ENCODE measurements at regions not wholly inside any gene's neighbourhood (a gene's known extent, or its start where the extent isn't known, plus 50 kb on each side); places are given as distances from the start of the nearest gene placed in this dataset.
"Not testable (repeated sequence)": the region's sequence is repeated elsewhere in the genome, so short reads cannot be mapped to it uniquely, and the experiment has no call there.

- not testable (repeated sequence) for DNase-seq
Measured at GRCh38 chr7:17440025-17440784, 141.8 kb downstream of the AHR start.

- DNase-seq: no peak
Measured at GRCh38 chr7:17440831-17441230, 142.4 kb downstream of the AHR start.

DNA sequence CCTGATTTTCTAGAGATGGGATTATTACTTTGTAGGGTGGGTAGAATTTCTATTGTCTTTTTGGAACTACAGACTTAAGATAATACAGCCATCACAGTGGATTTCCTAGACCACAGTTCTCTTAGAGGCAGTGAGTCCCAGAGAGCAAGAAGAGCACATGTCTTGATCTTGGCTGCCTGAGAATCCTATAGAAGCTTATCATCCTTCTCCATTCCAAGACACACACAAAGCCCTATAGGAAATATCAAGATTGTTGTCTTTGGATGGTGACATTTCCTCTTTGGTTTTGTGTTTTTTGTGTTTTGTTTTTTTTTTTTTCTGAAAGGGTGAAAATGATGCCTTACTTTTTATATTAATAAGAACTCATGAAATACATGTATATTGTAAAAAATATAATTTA is 143.1 kb downstream of the AHR start:
- no peak for DNase-seq

GRCh38 chr7:17444151-17444550 is 145.7 kb downstream of the AHR start:
- DNase-seq: no peak

DNA sequence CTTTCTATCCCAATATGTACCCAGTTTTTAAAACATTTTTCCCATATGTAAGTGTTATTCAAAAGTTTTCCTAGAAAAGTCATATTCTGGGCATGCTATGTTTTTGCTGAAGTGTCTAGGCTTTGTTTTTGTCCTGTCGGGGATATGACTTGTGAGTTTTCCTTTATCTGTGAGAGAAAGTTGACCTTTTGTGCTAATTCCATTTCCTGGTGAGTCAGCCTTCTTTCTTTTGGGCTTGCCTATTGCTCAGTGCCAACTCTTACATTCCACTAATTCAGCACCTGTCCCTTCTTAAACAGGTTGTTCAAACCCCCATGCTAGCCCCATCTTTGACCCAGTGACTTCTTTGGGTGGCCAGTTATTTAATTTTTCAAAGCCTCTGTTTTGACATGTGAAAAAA is 146.2 kb downstream of the AHR start:
- no peak for DNase-seq

DNA sequence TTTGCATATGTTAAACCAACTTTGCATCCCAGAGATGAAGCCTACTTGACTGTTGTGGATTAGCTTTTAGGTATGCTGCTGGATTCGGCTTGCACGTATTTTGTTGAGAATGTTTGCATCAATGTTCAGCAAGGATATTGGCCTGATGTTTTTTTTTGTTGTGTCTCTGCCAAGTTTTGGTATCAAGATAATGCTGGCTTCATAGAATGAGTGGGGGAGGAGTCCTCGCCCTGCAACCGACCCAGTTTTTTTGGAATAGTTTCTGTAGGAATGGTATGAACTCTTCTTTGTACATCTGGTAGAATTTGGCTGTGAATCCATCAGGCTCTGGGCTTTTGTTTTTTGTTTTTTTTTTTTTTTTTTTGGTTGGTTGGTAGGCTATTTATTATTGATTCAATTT is 147.9 kb downstream of the AHR start:
- DNase-seq: no peak

DNA sequence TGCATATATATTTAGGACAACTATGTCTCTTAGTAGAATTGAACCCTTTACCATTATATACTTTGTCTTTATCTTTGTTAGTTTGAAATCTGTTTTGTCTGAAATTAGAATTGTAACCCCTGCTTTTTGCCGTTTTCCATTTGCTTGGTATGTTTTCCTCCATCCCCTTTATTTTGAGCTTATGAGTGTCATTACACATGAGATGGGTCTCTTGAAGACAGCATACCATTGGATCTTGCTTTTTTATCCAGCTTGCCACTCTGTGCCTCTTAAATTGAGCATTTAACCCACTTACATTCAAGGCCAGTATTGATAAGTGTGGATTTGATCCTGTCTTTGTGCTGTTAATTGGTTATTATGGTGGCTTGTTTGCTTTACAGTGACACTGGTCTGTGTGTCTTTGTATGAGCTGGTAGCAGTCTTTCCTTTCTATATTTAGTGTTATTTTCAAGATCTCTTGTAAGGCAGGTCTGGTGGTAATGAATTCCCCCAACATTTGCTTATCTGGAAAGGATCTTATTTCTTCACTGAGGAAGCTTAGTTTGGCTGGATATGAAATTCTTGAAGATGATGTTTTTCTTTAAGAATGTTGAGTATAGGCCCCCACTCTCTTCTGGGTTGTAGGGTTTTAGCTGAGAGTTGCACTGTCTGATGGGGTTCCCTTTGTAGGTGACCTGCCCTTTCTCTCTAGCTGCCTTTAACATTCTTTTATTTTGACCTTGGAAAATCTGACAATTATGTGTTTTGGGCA is 149.5 kb downstream of the AHR start:
- DNase-seq: no peak

- no peak for DNase-seq
Measured at GRCh38 chr7:17448479-17449423, 150.3 kb downstream of the AHR start.

DNA sequence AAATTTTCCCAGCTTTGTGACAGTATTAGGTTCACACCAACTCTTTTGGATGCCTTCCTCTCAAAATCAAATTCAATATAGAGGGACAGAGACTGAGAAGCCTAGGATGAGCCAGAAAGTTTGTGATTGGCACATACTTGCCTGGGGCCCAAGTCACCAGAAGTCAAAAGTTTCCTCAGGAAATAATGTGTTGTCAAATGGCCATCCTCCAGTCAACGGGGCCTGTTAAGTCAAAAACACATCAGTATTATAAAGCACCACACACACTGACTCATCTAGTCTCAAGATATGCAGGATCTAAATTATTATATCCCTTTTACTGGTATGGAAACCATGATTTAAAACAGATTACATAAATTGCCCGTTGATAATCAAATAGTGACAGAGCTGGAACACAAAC is 158.1 kb downstream of the AHR start:
- DNase-seq: no peak

- DNase-seq: no peak
Measured at GRCh38 chr7:17460001-17460400, 161.5 kb downstream of the AHR start.

DNA sequence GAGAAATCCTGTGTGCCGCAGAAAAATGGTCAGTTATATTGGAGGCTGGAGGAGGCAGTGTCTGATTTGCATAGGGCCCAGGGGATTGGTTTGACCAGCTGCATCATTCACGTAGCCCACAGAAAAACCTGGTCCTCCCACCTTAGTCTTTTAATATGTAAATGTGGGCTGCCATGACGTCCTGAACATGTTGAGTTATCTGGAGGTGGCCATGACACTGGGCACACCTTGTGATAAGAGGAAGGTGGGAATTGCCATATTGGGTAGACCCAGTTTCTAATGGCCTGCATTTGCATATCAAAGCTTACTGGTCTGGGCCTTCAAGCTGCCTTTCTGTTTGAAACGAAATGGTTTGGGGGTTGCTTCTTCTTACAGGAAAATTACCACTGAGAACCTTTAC is 162.2 kb downstream of the AHR start:
- no peak for DNase-seq

- DNase-seq: no peak
Measured at GRCh38 chr7:17462131-17462631, 163.7 kb downstream of the AHR start.

DNA sequence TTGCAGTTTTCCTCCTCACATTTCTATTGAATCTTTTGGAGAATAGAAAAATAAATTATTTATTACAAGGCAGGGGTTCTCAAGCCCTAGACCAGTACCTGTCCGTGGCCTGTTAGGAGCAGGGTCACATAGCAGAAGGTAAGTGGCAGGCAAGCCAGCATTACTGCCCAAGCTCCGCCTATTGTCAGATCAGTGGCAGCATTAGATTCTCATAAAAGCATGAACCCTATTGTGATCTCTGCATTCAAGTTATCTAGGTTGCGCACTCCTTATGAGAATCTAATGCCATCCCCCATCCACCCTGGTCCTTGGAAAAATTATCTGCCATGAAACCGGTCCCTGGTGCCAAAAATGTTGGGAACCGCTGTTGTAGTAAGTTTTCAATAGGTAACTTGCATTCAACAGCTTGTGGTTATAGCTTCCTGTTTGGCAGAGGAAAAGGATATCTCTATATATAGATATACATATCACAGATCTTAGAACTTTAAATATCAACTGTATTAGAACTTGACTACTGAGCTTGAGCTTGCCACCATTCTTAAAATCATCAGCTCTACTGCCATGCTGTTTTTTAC is 165.1 kb downstream of the AHR start:
- DNase-seq: no peak

DNA sequence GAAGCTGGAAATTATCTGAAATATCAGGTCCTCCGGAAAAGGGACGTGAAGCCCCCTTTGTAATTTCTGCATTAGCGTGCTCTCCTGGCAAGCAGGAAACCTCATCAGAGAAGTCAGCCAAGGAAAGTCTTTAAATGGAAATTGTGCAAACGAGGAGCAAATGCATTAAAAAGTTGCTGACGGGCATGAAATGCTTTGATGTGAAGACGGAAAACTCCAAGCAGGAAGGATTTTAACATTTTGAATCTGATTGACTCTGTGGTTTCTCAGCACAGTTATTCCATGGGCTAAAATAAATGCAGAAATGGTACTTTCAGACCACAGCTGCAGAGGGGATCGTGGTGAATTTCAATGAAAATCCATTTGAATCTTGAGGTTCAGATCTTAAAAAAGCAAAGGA is 167.8 kb downstream of the AHR start:
- no peak for DNase-seq

GRCh38 chr7:17467386-17467945 is 169.0 kb downstream of the AHR start:
- DNase-seq: no peak

GRCh38 chr7:17471325-17471724 is 172.9 kb downstream of the AHR start:
- DNase-seq: no peak

DNA sequence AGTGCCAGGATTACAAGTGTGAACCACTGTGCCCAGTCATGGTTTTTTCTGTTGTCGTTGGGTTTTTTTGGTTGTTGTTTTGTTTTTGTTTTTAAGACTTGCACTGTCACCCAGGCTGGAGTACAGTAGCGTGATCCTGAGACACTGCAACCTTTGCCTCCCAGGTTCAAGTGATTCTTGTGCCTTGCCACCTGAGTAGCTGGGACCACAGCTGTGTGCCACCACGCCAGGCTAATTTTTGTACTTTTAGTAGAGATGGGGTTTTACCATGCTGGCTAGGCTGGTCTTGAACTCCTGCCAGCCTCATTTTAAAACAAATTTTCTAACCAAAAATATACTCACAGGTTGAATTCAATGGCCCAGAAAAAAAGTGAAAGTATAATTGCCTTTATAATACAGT is 174.1 kb downstream of the AHR start:
- DNase-seq: no peak

GRCh38 chr7:17472939-17473338 is 174.5 kb downstream of the AHR start:
- no peak for DNase-seq

DNA sequence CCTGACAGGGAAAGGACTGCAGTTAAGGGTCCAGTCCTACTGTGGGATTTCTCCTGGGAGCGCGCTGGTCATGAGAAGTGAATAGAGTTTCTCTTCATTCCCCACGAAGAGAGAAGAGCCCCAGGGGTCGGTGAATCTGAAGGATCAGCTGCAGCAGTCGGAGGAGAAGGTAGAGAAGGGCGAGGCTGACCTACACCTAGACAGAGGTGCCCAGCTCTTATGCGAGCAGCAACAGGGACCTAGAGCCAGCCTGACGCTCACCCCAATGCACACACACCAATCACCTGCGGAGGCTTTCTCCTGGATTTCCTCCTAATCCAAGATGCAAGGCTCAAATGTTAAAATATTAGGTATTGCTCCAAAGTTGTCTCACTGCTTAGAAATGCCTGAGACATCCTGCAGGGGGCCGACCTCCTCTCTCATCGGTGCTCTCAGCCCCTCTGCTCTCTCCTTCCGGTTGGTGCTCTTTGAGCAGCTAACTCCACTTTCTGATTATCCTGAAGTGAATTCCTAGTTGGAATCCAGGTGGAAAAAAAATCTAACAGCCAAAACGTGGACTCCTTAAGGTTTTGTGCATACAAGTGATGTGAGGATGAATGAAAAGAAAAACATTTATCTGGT is 176.4 kb downstream of the AHR start:
- no peak for DNase-seq

DNA sequence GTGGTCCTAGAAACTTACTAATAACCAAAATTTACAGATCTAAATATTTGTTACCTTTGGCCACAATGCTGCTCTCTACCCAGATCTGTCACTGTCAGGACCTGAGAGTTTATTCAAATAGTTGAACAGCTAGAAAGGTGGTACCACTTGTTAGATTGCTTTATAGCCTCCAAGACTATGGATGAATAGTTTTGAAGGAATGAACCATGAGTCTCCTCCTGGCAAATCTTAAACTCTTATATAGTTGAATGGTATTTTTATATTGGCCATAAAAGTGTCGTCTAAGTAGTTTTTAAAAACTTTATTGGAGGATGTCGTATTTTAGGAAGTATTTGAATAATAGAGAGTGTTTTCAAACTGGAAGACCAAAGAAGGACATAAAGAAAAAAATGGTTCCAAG is 178.7 kb downstream of the AHR start:
- no peak for DNase-seq

DNA sequence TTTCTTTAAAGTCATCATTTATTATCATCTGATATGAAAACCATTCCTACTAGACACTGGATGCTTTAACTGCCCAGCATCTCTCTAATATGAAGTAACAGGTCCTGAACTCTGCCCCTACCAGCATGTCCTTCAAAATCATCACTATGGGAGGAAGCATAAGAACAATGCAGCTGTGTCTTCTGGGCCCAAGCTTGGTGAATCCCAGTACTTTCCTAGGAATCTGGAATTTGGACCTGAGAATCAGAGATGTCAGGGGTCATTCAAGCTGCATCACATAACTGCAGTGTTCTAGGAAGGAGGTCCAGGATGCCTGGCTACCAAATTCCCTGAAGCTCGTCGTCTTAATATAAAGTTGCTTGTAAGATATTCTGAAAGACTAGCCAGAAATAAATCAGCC is 182.7 kb downstream of the AHR start:
- no peak for DNase-seq

- DNase-seq: no peak
Measured at GRCh38 chr7:17485368-17485767, 186.9 kb downstream of the AHR start.
